T1000 (cell line): ENCODE measurements at regions not wholly inside any gene's neighbourhood (a gene's known extent, or its start where the extent isn't known, plus 50 kb on each side); places are given as distances from the start of the nearest gene placed in this dataset.
"Not testable (repeated sequence)": the region's sequence is repeated elsewhere in the genome, so short reads cannot be mapped to it uniquely, and the experiment has no call there.

Experiments
- DNase-seq: peaks from one replicate; lab custom pipeline; 2025; ENCODE audit warnings: mixed read lengths; lab: John Stamatoyannopoulos, UW

GRCh38 chr1:104309673-104310072 lies 560.0 kb downstream of the AMY1C start:
- DNase-seq: no peak

DNA sequence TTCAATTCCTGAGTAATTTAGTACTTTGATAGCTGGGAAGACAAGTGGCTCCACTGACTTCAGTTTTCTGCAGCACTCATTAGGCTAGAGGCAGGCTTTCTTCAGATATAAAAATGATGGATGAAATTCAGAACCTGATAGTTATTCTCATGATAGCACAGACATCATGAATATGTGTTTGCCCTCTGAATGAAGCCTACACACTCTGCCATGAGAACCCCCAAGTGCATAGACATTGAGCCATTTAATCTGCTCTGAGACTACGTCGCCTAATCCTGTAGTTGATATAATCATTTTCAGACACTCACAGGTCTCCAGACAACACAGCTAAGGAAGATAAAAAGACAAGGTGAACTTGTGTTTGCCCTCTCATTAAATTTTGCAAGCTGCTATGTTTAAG lies 566.1 kb downstream of the AMY1C start:
- no peak for DNase-seq

GRCh38 chr1:104322131-104322530 lies 572.4 kb downstream of the AMY1C start:
- DNase-seq: no peak

GRCh38 chr1:104329278-104329677 lies 579.6 kb downstream of the AMY1C start:
- DNase-seq: no peak

GRCh38 chr1:104331763-104332162 lies 582.1 kb downstream of the AMY1C start:
- no peak for DNase-seq

- not testable (repeated sequence) for DNase-seq
These were observed 588.2 kb downstream of the AMY1C start for GRCh38 chr1:104337927-104338326.

- no peak for DNase-seq
These were observed 592.2 kb downstream of the AMY1C start for GRCh38 chr1:104341944-104342343.

- DNase-seq: no peak
These were observed 598.6 kb downstream of the AMY1C start for GRCh38 chr1:104348277-104348676.

- DNase-seq: no peak
These were observed 603.9 kb downstream of the AMY1C start for GRCh38 chr1:104353580-104353979.

- no peak for DNase-seq
These were observed 608.4 kb downstream of the AMY1C start for GRCh38 chr1:104358086-104358485.

- no peak for DNase-seq
These were observed 608.9 kb downstream of the AMY1C start for GRCh38 chr1:104358621-104359020.

- no peak for DNase-seq
These were observed 628.7 kb downstream of the AMY1C start for GRCh38 chr1:104378414-104378813.

- DNase-seq: no peak
These were observed 630.3 kb downstream of the AMY1C start for GRCh38 chr1:104380003-104380402.

- no peak for DNase-seq
These were observed 638.2 kb downstream of the AMY1C start for GRCh38 chr1:104387716-104388508.

GRCh38 chr1:104392552-104392951 lies 642.9 kb downstream of the AMY1C start:
- no peak for DNase-seq

DNA sequence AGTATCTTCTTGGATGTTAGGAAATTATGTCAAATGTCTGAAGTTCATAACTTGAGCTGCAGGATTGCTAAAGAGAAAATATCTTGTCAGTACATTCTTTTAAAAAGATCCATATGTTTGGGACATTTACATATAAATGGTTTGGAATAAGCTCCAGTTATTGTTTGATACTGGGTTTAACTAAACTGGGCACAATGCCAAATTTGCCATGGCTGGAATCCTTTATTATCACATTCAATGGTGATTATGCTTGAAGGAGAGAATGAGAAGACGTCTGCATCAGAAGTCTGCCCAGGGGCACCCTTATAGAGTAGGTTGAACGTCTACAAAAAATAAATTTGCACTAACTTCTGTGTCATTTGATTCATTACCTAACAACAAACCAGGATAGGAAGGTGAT lies 652.5 kb downstream of the AMY1C start:
- DNase-seq: no peak

- no peak for DNase-seq
These were observed 654.2 kb downstream of the AMY1C start for GRCh38 chr1:104403883-104404282.

- DNase-seq: no peak
These were observed 657.0 kb downstream of the AMY1C start for GRCh38 chr1:104406728-104407127.

DNA sequence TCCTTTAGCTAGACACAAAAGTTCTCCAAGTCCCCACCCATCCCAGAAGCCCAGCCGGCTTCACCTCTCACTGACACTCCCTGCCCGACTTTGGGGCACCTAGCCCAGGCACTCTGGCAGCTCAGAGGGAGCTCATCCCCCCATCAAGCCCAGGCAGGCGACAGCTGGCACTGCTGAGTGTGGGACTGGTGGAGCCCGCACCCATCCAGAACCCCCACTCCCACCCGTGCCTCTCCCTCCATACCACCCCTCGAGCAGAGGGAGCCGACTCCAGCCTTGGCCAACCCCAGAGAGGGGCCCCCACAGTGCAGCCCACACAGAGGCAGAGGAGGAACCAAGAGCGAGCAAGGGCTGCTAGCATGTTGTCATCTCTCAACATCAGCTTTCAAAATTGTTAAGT lies 658.6 kb downstream of the AMY1C start:
- no peak for DNase-seq

DNA sequence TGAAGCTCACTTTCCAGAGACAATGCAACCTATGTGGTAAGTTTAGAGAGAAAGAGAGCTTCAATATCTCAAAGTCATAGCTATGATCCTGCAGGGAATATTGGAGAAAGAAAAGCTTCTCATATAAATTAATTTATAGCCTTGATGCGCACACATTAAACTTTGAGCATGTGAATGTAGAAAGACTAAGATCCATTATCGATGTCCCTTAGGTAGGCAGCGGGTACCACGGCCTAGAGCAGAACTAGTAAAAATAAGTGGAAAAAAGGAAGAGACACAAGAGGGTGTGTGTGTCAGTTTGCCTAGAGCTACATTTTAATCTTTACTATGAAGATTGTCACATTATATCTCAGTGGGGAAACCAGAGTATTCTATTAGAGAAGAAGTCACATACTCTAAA lies 685.6 kb downstream of the AMY1C start:
- no peak for DNase-seq

- no peak for DNase-seq
These were observed 690.3 kb downstream of the AMY1C start for GRCh38 chr1:104440011-104440410.

- no peak for DNase-seq
These were observed 707.0 kb downstream of the AMY1C start for GRCh38 chr1:104456724-104457123.

- DNase-seq: no peak
These were observed 710.2 kb downstream of the AMY1C start for GRCh38 chr1:104459886-104460285.

DNA sequence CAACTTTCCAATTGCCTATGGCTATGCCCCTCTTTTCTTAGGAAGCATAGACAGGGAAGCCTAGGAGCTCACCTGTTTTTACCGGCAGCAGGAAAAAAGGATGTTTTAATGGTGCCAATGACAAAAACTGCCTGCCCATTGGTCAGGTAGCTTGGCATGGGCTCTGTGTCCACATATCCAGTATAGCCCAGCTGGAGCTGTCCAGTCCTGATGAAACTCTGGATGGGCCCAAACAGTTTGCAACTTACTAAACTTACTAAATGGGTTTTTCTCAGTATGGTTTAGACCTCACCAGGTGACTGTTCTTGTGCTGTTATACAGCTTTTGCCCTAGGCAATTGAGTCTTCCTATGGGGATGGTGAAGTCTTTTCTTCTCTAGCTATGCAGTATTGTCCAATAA lies 711.2 kb downstream of the AMY1C start:
- DNase-seq: no peak
